Panc1 (cell line): ENCODE measurements at regions not wholly inside any gene's neighbourhood (a gene's known extent, or its start where the extent isn't known, plus 50 kb on each side); places are given as distances from the start of the nearest gene placed in this dataset.

Experiments used
- ATAC-seq: fragments of 200-7000 bp; cut with Tn5 transposase; 2 replicates; pipeline ENCODE4 v1.9.1; 2020; ENCODE audit warnings: mild to moderate bottlenecking, moderate library complexity
- BruUV-seq: library from RNA; stranded (reverse); fragments of 400-500 nt; replicated peaks from 2 replicates; lab custom pipeline; 2021; lab: Mats Ljungman, UMichigan
- CTCF ChIA-PET: fragments of 300-600 bp; sonication (Branson Sonifier 250); formaldehyde crosslinking; loops from one replicate; lab custom pipeline; 2022; ENCODE audit warnings: antibody characterized with exemption; lab: Charles Lee
- POLR2A ChIA-PET: fragments of 300-600 bp; sonication (Branson Sonifier 250); formaldehyde crosslinking; loops from one replicate; lab custom pipeline; 2022; ENCODE audit warnings: antibody characterized with exemption; lab: Charles Lee
- DNase-seq: peaks from one replicate; pipeline ENCODE4 v3.0.0-alpha.2; 2010; ENCODE audit warnings: low read depth, low spot score
- H3K27ac ChIP-seq: 2 replicates; pipeline ENCODE4 v1.5.1; 2011; ENCODE audit warnings: mild to moderate bottlenecking, low read length, inconsistent platforms
- H3K27me3 ChIP-seq: fragments of 200-500 bp; sonication (Bioruptor generic); 2 replicates; pipeline ENCODE4 v1.6.0; 2014; ENCODE audit warnings: low read length, inconsistent platforms; ENCODE audit not compliant: control insufficient read depth, insufficient read depth
- H3K36me3 ChIP-seq: fragments of 200-500 bp; sonication (Bioruptor generic); 2 replicates; pipeline ENCODE4 v1.5.1; 2014; ENCODE audit warnings: inconsistent platforms, mild to moderate bottlenecking, low read length, moderate library complexity; ENCODE audit not compliant: control insufficient read depth, insufficient read depth
- H3K4me1 ChIP-seq: 2 replicates; pipeline ENCODE4 v1.5.1; 2011; ENCODE audit warnings: inconsistent platforms, mild to moderate bottlenecking, low read length, moderate library complexity; ENCODE audit not compliant: control insufficient read depth, insufficient read depth
- H3K4me3 ChIP-seq, 2 experiments: 2 replicates each; pipeline ENCODE4 v1.5.1; 2011 to 2012; ENCODE audit warnings: low read depth in 2 of 2, low read length in 2 of 2, mild to moderate bottlenecking in 2 of 2, inconsistent platforms in 1 of 2, moderate library complexity in 1 of 2
- H3K9me3 ChIP-seq: fragments of 200-500 bp; sonication (Bioruptor generic); 2 replicates; pipeline ENCODE4 v1.5.1; 2014; ENCODE audit warnings: low read depth, mild to moderate bottlenecking, inconsistent platforms, low read length, moderate library complexity; ENCODE audit not compliant: control insufficient read depth, insufficient read depth
- POLR2AphosphoS5 ChIP-seq: IDR thresholded peaks from 2 replicates; pipeline ENCODE4 v1.6.1; 2012; ENCODE audit warnings: mild to moderate bottlenecking, low read depth, low read length, moderate library complexity
- REST ChIP-seq, 2 experiments: IDR thresholded peaks; 2 replicates each; pipeline ENCODE4 v1.6.1; 2011 to 2012; ENCODE audit warnings: low read depth in 2 of 2, control low read depth in 1 of 2, low read length in 1 of 2, mild to moderate bottlenecking in 1 of 2, moderate library complexity in 1 of 2; ENCODE audit not compliant: insufficient read depth in 1 of 2
- SIN3A ChIP-seq: IDR thresholded peaks from 2 replicates; pipeline ENCODE4 v1.6.1; 2012; ENCODE audit warnings: low read depth, mild to moderate bottlenecking, low read length, moderate library complexity, borderline replicate concordance; ENCODE audit not compliant: insufficient read depth
- TCF7L2 ChIP-seq: IDR thresholded peaks from 2 replicates; pipeline ENCODE4 v1.6.1; 2011; ENCODE audit warnings: mild to moderate bottlenecking, low read depth, low read length, inconsistent platforms
- in situ Hi-C: cut with HindIII; loops from 2 replicates; pipeline ENCODE4 v1.10.0; 2016; ENCODE audit warnings: low sequenced_read_pairs, low pct_unique_long_range_greater_than_20kb
- intact Hi-C: fragments of 100-400 bp; cut with micrococcal nuclease; formaldehyde crosslinking; loops from one replicate; pipeline ENCODE4 v1.10.0; 2022; ENCODE audit not compliant: unreplicated experiment
- TF ChIP-seq, protein P1 (sequence below): fragments of 450-650 bp; IDR thresholded peaks from 2 replicates; pipeline ENCODE4 v1.5.1; 2017; ENCODE audit warnings: mild to moderate bottlenecking

- in situ Hi-C loops (no loop called here), intact Hi-C loops (no loop called here)
- Histone ChIP-seq H3K36me3 (no peaks in the 10 kb centered on the region), H3K27me3 (no peaks in the 10 kb centered on the region), H3K4me3 (no peak overlapping the region), H3K27ac (no peak overlapping the region), H3K4me1 (no peaks in the 10 kb centered on the region), H3K9me3 (no peaks in the 10 kb centered on the region)
- TF ChIP-seq SIN3A, result no peak
- no peak for TF ChIP-seq POLR2AphosphoS5
- no peak for TF ChIP-seq REST (IDR thresholded peaks at IDR 0.05; ENCODE audit: insufficient read depth in 1 of 2, low read depth in 2 of 2, low read length in 1 of 2)
- no peak for TF ChIP-seq TCF7L2
- TF ChIP-seq, protein P1, sequence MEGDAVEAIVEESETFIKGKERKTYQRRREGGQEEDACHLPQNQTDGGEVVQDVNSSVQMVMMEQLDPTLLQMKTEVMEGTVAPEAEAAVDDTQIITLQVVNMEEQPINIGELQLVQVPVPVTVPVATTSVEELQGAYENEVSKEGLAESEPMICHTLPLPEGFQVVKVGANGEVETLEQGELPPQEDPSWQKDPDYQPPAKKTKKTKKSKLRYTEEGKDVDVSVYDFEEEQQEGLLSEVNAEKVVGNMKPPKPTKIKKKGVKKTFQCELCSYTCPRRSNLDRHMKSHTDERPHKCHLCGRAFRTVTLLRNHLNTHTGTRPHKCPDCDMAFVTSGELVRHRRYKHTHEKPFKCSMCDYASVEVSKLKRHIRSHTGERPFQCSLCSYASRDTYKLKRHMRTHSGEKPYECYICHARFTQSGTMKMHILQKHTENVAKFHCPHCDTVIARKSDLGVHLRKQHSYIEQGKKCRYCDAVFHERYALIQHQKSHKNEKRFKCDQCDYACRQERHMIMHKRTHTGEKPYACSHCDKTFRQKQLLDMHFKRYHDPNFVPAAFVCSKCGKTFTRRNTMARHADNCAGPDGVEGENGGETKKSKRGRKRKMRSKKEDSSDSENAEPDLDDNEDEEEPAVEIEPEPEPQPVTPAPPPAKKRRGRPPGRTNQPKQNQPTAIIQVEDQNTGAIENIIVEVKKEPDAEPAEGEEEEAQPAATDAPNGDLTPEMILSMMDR, result no peak
- ChIA-PET CTCF (no interaction called here), POLR2A (no interaction called here)
- no TSS peak for BruUV-seq
- no peak for ATAC-seq
- no peak for DNase-seq
Measured at GRCh38 chr13:106152047-106152446, 383.4 kb downstream of the EFNB2 start.

GRCh38 chr13:106151056-106151699 lies 384.3 kb downstream of the EFNB2 start:
- POLR2A ChIA-PET, result no interaction called here
- no peaks in the 10 kb centered on the region for H3K4me1 ChIP-seq
- CTCF ChIA-PET, result no interaction called here
- H3K9me3 ChIP-seq, result no peaks in the 10 kb centered on the region
- no peaks in the 10 kb centered on the region for H3K27me3 ChIP-seq
- intact Hi-C loops (no loop called here), in situ Hi-C loops (no loop called here)
- no TSS peak for BruUV-seq
- H3K27ac ChIP-seq, result no peak overlapping the region
- no peaks in the 10 kb centered on the region for H3K36me3 ChIP-seq
- ATAC-seq (no peak), DNase-seq (no peak)
- TF ChIP-seq POLR2AphosphoS5 (no peak), TCF7L2 (no peak), SIN3A (no peak), REST (IDR thresholded peaks at IDR 0.05; ENCODE audit: insufficient read depth in 1 of 2, low read depth in 2 of 2, low read length in 1 of 2) (no peak)
- TF ChIP-seq, protein P1, result no peak
- no peak overlapping the region for H3K4me3 ChIP-seq
